HG03571 (cell line): ENCODE measurements at regions not wholly inside any gene's neighbourhood (a gene's known extent, or its start where the extent isn't known, plus 50 kb on each side); places are given as distances from the start of the nearest gene placed in this dataset.
"Not testable (repeated sequence)": the region's sequence is repeated elsewhere in the genome, so short reads cannot be mapped to it uniquely, and the experiment has no call there.

ENCODE experiments used
- ATAC-seq: cut with Tn5 transposase; IDR thresholded peaks from one replicate; pipeline ENCODE4 v1.9.1; 2021; ENCODE audit not compliant: unreplicated experiment

GRCh38 chr14:85336257-85336656, 193.7 kb upstream of the FLRT2 start:
- ATAC-seq: no peak

- no peak for ATAC-seq
Observed at GRCh38 chr14:85336817-85337216, 193.1 kb upstream of the FLRT2 start.

- no peak for ATAC-seq
Observed at GRCh38 chr14:85338895-85339294, 191.0 kb upstream of the FLRT2 start.

DNA sequence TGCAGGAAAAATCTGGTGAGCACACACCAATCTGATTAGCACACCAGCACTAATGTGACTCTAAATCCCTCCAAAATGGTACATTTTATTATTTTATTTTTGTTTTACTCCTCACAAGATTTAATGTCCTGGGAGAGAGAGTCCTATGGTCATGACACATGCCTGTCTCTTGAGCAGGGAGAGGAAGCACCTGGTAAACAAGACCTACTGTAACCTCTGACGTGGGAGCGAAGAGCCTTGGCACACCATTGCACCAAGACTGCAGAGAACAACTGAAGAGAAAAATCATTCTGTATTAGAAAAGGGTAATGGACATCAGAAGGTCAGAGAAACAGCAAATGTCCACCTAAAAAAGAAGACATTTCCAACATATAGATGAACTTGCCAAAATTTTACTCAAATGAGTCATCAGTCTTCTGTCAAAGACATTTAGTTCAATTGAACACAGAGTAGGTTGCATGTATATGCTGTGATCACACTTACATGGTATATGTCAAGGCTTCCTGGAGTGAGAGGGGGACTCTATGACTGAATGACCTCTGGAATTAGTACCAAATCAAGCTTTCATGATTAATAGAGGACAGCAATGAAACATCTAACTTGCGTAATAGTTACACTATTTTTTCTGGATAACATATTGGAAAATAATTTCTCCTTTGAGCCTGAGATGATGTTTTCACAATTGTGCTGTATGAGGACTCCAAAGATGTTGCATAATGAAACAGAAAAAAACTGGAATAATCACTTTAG, 186.9 kb upstream of the FLRT2 start:
- ATAC-seq: no peak

- ATAC-seq: no peak
Observed at GRCh38 chr14:85344171-85344570, 185.8 kb upstream of the FLRT2 start.

GRCh38 chr14:85344847-85345570, 184.9 kb upstream of the FLRT2 start:
- ATAC-seq: no peak

DNA sequence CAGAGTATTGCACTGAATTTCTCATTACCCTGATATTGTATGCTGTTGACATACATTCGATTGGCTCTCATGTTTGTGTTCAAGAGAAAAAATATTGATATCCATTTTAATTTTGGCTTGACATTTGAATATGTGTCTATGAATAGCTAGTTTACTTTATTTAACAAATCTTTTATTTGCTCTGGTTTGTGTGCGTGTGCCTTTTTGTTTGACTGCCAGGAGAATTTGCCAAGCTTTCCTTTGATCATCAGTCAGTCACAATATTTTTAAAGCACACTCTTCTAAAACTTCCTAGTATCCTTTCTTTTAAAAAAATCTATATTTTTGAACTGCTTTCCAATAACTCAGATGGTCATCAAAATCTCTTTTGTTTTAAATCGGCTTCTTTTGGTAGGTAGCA, 179.3 kb upstream of the FLRT2 start:
- ATAC-seq: no peak

GRCh38 chr14:85352588-85352987, 177.4 kb upstream of the FLRT2 start:
- ATAC-seq: not testable (repeated sequence)

GRCh38 chr14:85357120-85357519, 172.8 kb upstream of the FLRT2 start:
- no peak for ATAC-seq

GRCh38 chr14:85358136-85358785, 171.7 kb upstream of the FLRT2 start:
- no peak for ATAC-seq

DNA sequence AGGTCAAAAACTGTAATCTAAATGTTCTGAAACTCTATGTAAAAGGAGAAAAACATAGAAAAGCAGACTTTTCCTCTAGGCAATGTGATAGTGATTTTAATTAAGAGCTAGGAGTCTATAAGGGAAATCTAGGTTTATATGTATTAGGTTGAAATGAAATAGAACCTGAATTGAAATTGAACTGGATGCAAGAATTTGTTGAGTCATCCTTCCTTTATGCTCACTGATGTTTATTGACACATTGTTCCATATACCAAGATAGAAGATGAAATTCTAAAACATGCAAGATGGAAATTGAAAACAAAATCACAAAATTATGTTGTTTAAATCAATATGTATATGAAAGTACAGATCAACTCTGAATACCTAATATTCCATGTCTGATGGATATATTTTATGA, 170.4 kb upstream of the FLRT2 start:
- no peak for ATAC-seq

DNA sequence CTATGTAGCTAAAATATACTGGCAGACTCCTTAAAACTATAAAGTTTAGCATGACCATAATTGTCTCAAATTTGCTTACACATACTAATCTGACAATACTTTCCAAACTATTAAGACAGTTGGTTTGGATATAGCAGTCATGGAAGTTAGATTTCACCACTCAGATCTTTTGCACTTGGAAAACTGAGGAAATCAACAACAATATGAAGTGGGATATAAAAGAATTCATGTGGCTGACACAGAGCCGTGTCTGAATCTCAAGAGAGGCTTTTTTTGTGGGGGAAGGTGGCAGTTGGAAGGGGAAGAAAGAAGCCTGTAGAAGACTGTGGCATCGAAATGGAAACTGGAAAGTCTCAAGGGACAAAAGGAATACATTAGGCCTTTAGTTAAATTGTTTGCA, 166.6 kb upstream of the FLRT2 start:
- no peak for ATAC-seq

DNA sequence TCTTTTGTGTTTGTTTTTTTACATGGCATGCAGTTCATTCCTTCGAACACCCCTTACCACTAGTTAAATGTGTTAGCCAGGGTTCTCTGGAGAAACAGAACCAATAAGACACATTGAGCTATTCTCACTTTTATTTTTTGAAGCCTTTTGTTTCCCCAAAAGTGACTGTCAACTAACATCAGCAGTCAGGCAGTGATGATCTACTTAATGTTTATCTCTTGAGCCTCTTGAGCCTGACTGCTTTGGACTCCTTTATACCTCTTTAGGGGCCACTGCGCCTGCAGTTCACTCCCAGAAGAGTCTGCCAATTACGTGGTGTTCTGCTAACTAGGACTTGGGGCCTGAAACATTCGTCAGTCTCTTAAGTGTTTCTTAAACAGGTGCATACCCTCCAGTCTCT, 163.7 kb upstream of the FLRT2 start:
- ATAC-seq: no peak

- no peak for ATAC-seq
Observed at GRCh38 chr14:85380881-85381280, 149.1 kb upstream of the FLRT2 start.

GRCh38 chr14:85382341-85382740, 147.6 kb upstream of the FLRT2 start:
- ATAC-seq: no peak

- no peak for ATAC-seq
Observed at GRCh38 chr14:85387181-85387580, 142.8 kb upstream of the FLRT2 start.

- ATAC-seq: no peak
Observed at GRCh38 chr14:85390236-85390635, 139.7 kb upstream of the FLRT2 start.

GRCh38 chr14:85391455-85391854, 138.5 kb upstream of the FLRT2 start:
- no peak for ATAC-seq

GRCh38 chr14:85391892-85392291, 138.1 kb upstream of the FLRT2 start:
- no peak for ATAC-seq

- no peak for ATAC-seq
Observed at GRCh38 chr14:85399186-85399585, 130.8 kb upstream of the FLRT2 start.

GRCh38 chr14:85400678-85401077, 129.3 kb upstream of the FLRT2 start:
- ATAC-seq: no peak

- ATAC-seq: no peak
Observed at GRCh38 chr14:85401384-85401783, 128.6 kb upstream of the FLRT2 start.
